ENCODE measurements at regions not wholly inside any gene's neighbourhood (a gene's known extent, or its start where the extent isn't known, plus 50 kb on each side); places are given as distances from the start of the nearest gene placed in this dataset.
A peak's percentile ranks its signal among the peaks of the same experiment; 100 is the strongest.

GRCh38 chr13:71339736-71340135 lies 527.3 kb downstream of the DACH1 start:
- H3K4me1 ChIP-seq (ENCODE audit: insufficient read depth, low read length): no peaks in the 10 kb centered on the region
- ATAC-seq (no peak), DNase-seq (ENCODE audit: low spot score) (no peak), FAIRE-seq (no peak)
- H3K4me3 ChIP-seq (replicated peaks in 1 of 3; ENCODE audit: insufficient read depth in 1 of 3, low read depth in 2 of 3, low read length in 3 of 3): no peak overlapping the region
- no peak overlapping the region for H3K4me2 ChIP-seq (ENCODE audit: low read depth, low read length)
- H3K79me2 ChIP-seq (ENCODE audit: insufficient read depth, low read length): no peaks in the 10 kb centered on the region
- in situ Hi-C loops (cut with HindIII; ENCODE audit: extremely low pct_ligation_motif_present, low pct_unique_long_range_greater_than_20kb): no loop called here
- H3K9ac ChIP-seq (ENCODE audit: insufficient read depth, low read depth, low read length): no peak overlapping the region
- TF ChIP-seq POLR2AphosphoS2 (IDR thresholded peaks at IDR 0.05; ENCODE audit: low read depth, low read length): no peak
- TF ChIP-seq ATF7 (IDR thresholded peaks at IDR 0.05): peak; percentile 69
- no peak for TF ChIP-seq ATF7 (CRISPR knock-in tag; IDR thresholded peaks at IDR 0.05)
- H3K9me3 ChIP-seq (ENCODE audit: low read length): no peaks in the 10 kb centered on the region
- H3K27ac ChIP-seq (ENCODE audit: extremely low read length, insufficient read depth, low read length): no peak overlapping the region
- POLR2A ChIA-PET: no interaction called here
- H3K27me3 ChIP-seq (ENCODE audit: control insufficient read depth in 1 of 2, insufficient read depth in 2 of 2, low read length in 2 of 2): no peaks in the 10 kb centered on the region
- WGBS (ENCODE audit: low lambda C conversion rate): 0% methylated on average over 1 of the region's 1 CpG
- no peaks in the 10 kb centered on the region for H4K20me1 ChIP-seq (ENCODE audit: insufficient read depth, low read length)
- no peak overlapping the region for H2AFZ ChIP-seq (ENCODE audit: low read length)
- intact Hi-C loops (cut with micrococcal nuclease; ENCODE audit: unreplicated experiment): no loop called here
- H3K36me3 ChIP-seq (replicated peaks in 1 of 2; ENCODE audit: control insufficient read depth in 1 of 2, insufficient read depth in 2 of 2, low read length in 2 of 2): no peaks in the 10 kb centered on the region
- CTCF ChIA-PET (ENCODE audit: low intra/inter-chr PET ratio, low total read pairs): no interaction called here
- no TSS peak for BruUV-seq (replicated peaks)

DNA sequence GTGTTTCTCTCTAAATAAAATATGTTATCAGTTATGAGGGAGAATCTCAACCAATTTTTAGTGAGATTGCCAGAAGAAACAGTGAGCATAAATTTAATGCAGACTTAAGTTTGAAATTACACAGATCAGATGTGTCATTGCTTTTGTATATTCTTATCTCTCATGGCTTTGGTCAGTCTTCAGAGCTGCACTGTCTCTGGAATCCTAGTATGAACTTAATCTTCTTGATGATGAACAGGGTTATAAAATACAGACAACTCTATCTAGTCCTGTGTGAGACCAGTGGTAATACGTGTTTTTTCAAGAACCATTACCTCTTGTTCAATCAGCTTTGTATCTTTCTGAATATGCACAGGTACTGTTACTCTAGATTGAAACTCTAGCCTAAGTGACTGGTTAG lies 528.0 kb downstream of the DACH1 start:
- no peak for FAIRE-seq
- Histone ChIP-seq H3K36me3 (replicated peaks in 1 of 2; ENCODE audit: control insufficient read depth in 1 of 2, insufficient read depth in 2 of 2, low read length in 2 of 2) (no peaks in the 10 kb centered on the region), H3K9ac (ENCODE audit: insufficient read depth, low read depth, low read length) (no peak overlapping the region), H2AFZ (ENCODE audit: low read length) (no peak overlapping the region), H3K79me2 (ENCODE audit: insufficient read depth, low read length) (no peaks in the 10 kb centered on the region), H4K20me1 (ENCODE audit: insufficient read depth, low read length) (no peaks in the 10 kb centered on the region), H3K27me3 (ENCODE audit: control insufficient read depth in 1 of 2, insufficient read depth in 2 of 2, low read length in 2 of 2) (no peaks in the 10 kb centered on the region), H3K4me1 (ENCODE audit: insufficient read depth, low read length) (no peaks in the 10 kb centered on the region), H3K9me3 (ENCODE audit: low read length) (no peaks in the 10 kb centered on the region), H3K27ac (ENCODE audit: extremely low read length, insufficient read depth, low read length) (no peak overlapping the region), H3K4me3 (replicated peaks in 1 of 3; ENCODE audit: insufficient read depth in 1 of 3, low read depth in 2 of 3, low read length in 3 of 3) (no peak overlapping the region), H3K4me2 (ENCODE audit: low read depth, low read length) (no peak overlapping the region)
- in situ Hi-C loops (cut with HindIII; ENCODE audit: extremely low pct_ligation_motif_present, low pct_unique_long_range_greater_than_20kb): no loop called here
- CTCF ChIA-PET (ENCODE audit: low intra/inter-chr PET ratio, low total read pairs): no interaction called here
- no peak for ATAC-seq
- BruUV-seq (replicated peaks): no TSS peak
- WGBS (ENCODE audit: low lambda C conversion rate): 0% methylated on average over 1 of the region's 1 CpG
- POLR2A ChIA-PET: no interaction called here
- DNase-seq (ENCODE audit: low spot score): no peak
- intact Hi-C loops (cut with micrococcal nuclease; ENCODE audit: unreplicated experiment): no loop called here
- TF ChIP-seq ZNF83 (CRISPR knock-in tag; IDR thresholded peaks at IDR 0.05; ENCODE audit: borderline replicate concordance) (no peak), ZHX1 (CRISPR knock-in tag; IDR thresholded peaks at IDR 0.05; ENCODE audit: low read depth) (no peak), MXD4 (CRISPR knock-in tag; IDR thresholded peaks at IDR 0.05) (no peak), FLYWCH1 (CRISPR knock-in tag; IDR thresholded peaks at IDR 0.05) (no peak), ADNP (CRISPR knock-in tag; IDR thresholded peaks at IDR 0.05) (no peak), ZNF124 (CRISPR knock-in tag; IDR thresholded peaks at IDR 0.05) (no peak), SCMH1 (CRISPR knock-in tag; IDR thresholded peaks at IDR 0.05; ENCODE audit: borderline replicate concordance) (no peak), FIP1L1 (IDR thresholded peaks at IDR 0.05; ENCODE audit: borderline replicate concordance, insufficient read depth, low read depth, low read length) (no peak), IRF2 (CRISPR knock-in tag; IDR thresholded peaks at IDR 0.05) (no peak), ZNF879 (CRISPR knock-in tag; IDR thresholded peaks at IDR 0.05) (no peak), ZNF230 (CRISPR knock-in tag; IDR thresholded peaks at IDR 0.05) (no peak), ZEB1 (IDR thresholded peaks at IDR 0.05; ENCODE audit: insufficient replicate concordance, low read depth) (no peak), TSC22D2 (CRISPR knock-in tag; IDR thresholded peaks at IDR 0.05; ENCODE audit: borderline replicate concordance) (no peak), KLF16 (CRISPR knock-in tag; IDR thresholded peaks at IDR 0.05) (no peak)
